ENCODE measurements at regions not wholly inside any gene's neighbourhood (a gene's known extent, or its start where the extent isn't known, plus 50 kb on each side); places are given as distances from the start of the nearest gene placed in this dataset.

DNA sequence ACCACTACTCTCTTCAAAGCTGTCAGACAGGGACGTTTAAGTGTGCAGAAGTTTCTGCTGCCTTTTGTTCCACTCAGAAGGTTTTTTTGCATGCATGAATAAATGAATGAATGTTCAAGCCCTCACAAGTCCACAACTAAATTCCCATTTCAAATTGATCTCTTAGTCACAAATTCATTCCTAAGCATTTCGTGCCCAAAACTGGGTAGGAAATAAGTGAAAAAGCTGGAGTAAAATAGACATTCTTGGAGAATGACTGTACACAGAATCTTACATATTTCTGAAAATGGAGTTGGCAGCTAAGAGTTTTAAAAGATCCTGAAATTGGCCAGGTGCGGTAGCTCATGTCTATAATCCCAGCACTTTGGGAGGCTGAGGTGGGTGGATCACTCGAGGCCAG lies 117.6 kb downstream of the PERP start:
- no peak overlapping the region for H3K4me3 Mint-ChIP-seq
- H3K4me3 ChIP-seq (replicated peaks in 1 of 3; ENCODE audit: low read depth in 2 of 3, low read length in 3 of 3) = no peak overlapping the region
- H3K4me1 ChIP-seq (ENCODE audit: control insufficient read depth in 1 of 2, insufficient read depth in 2 of 2, low read length in 2 of 2) = no peaks in the 10 kb centered on the region
- DNase-seq = no peak
- no peak for TF ChIP-seq CTCF (IDR thresholded peaks at IDR 0.05)
- H3K4me1 Mint-ChIP-seq = peaks cover 2% of the 10 kb centered on the region
- H3K27me3 ChIP-seq (ENCODE audit: control insufficient read depth in 2 of 2, insufficient read depth in 2 of 2, low read length in 2 of 2) = no peaks in the 10 kb centered on the region
- no peak overlapping the region for H3K4me2 ChIP-seq (replicated peaks; ENCODE audit: extremely low read depth, low read length, poor library complexity, severe bottlenecking)
- H3K9ac ChIP-seq (ENCODE audit: insufficient read depth, low read length, poor library complexity, severe bottlenecking) = no peak overlapping the region
- no peaks in the 10 kb centered on the region for H4K20me1 ChIP-seq (ENCODE audit: insufficient read depth, low read length)
- H3K27ac ChIP-seq (ENCODE audit: low read depth in 1 of 2, low read length in 2 of 2) = no peak overlapping the region
- H3K36me3 Mint-ChIP-seq = peaks cover 0 to 3% of the 10 kb centered on the region in 2 donors
- H3K9me3 ChIP-seq (replicated peaks in 1 of 2; ENCODE audit: control insufficient read depth in 1 of 2, insufficient read depth in 1 of 2, low read length in 2 of 2) = no peaks in the 10 kb centered on the region
- H3K27me3 Mint-ChIP-seq (ENCODE audit: low read depth in 3 of 3) = peaks cover 0 to 3% (median 2%) of the 10 kb centered on the region in 3 donors
- WGBS (ENCODE audit: insufficient coverage) = 100% methylated on average over 2 of the region's 4 CpGs
- peaks cover 0 to 9% (median 6%) of the 10 kb centered on the region in 7 donors for H3K9me3 Mint-ChIP-seq
- H3K79me2 ChIP-seq (ENCODE audit: insufficient read depth, low read length) = no peaks in the 10 kb centered on the region
- intact Hi-C loops (cut with micrococcal nuclease) = no loop called here
- H2AFZ ChIP-seq (ENCODE audit: insufficient read depth, low read depth, low read length, poor library complexity, severe bottlenecking) = no peak overlapping the region
- H3K36me3 ChIP-seq (replicated peaks in 1 of 2; ENCODE audit: control insufficient read depth in 1 of 2, insufficient read depth in 2 of 2, low read length in 2 of 2) = no peaks in the 10 kb centered on the region
- no peak overlapping the region for H3K27ac Mint-ChIP-seq

GRCh38 chr6:137995371-137995770 lies 111.8 kb downstream of the PERP start:
- Mint-ChIP-seq H3K36me3 (no peaks in the 10 kb centered on the region), H3K27ac (peak overlapping the region in 1 of 7 donors; percentile 64), H3K4me1 (no peaks in the 10 kb centered on the region), H3K27me3 (ENCODE audit: low read depth in 3 of 3) (peaks cover 2 to 6% (median 6%) of the 10 kb centered on the region in 3 donors), H3K9me3 (peaks cover 5 to 21% (median 11%) of the 10 kb centered on the region in 7 donors), H3K4me3 (no peak overlapping the region)
- H4K20me1 ChIP-seq (ENCODE audit: insufficient read depth, low read length) = no peaks in the 10 kb centered on the region
- H3K9me3 ChIP-seq (replicated peaks in 1 of 2; ENCODE audit: control insufficient read depth in 1 of 2, insufficient read depth in 1 of 2, low read length in 2 of 2) = peaks cover 5 to 8% of the 10 kb centered on the region in 2 donors
- no peaks in the 10 kb centered on the region for H3K27me3 ChIP-seq (ENCODE audit: control insufficient read depth in 2 of 2, insufficient read depth in 2 of 2, low read length in 2 of 2)
- no peaks in the 10 kb centered on the region for H3K79me2 ChIP-seq (ENCODE audit: insufficient read depth, low read length)
- no peak overlapping the region for H3K9ac ChIP-seq (ENCODE audit: insufficient read depth, low read length, poor library complexity, severe bottlenecking)
- no peak for DNase-seq
- no peak overlapping the region for H3K27ac ChIP-seq (ENCODE audit: low read depth in 1 of 2, low read length in 2 of 2)
- H3K36me3 ChIP-seq (replicated peaks in 1 of 2; ENCODE audit: control insufficient read depth in 1 of 2, insufficient read depth in 2 of 2, low read length in 2 of 2) = no peaks in the 10 kb centered on the region
- no peak overlapping the region for H3K4me3 ChIP-seq (replicated peaks in 1 of 3; ENCODE audit: low read depth in 2 of 3, low read length in 3 of 3)
- no peaks in the 10 kb centered on the region for H3K4me1 ChIP-seq (ENCODE audit: control insufficient read depth in 1 of 2, insufficient read depth in 2 of 2, low read length in 2 of 2)
- TF ChIP-seq CTCF (IDR thresholded peaks at IDR 0.05) = no peak
- intact Hi-C loops (cut with micrococcal nuclease) = no loop called here
- no peak overlapping the region for H3K4me2 ChIP-seq (replicated peaks; ENCODE audit: extremely low read depth, low read length, poor library complexity, severe bottlenecking)
- no peak overlapping the region for H2AFZ ChIP-seq (ENCODE audit: insufficient read depth, low read depth, low read length, poor library complexity, severe bottlenecking)
- WGBS (ENCODE audit: insufficient coverage) = 91% methylated on average over 1 of the region's 1 CpG
